Ishikawa (cell line): ENCODE measurements at regions not wholly inside any gene's neighbourhood (a gene's known extent, or its start where the extent isn't known, plus 50 kb on each side); places are given as distances from the start of the nearest gene placed in this dataset.

Experiments
- CEBPB ChIP-seq: IDR thresholded peaks from 2 replicates; pipeline ENCODE4 v1.6.1; 2012
- CREB1 ChIP-seq: IDR thresholded peaks from 2 replicates; pipeline ENCODE4 v1.6.1; 2012; ENCODE audit warnings: low read depth
- EP300 ChIP-seq: IDR thresholded peaks from 2 replicates; pipeline ENCODE4 v1.6.1; 2012; ENCODE audit warnings: borderline replicate concordance
- FOXM1 ChIP-seq: IDR thresholded peaks from 2 replicates; pipeline ENCODE4 v1.6.1; 2012; ENCODE audit warnings: low read depth, borderline replicate concordance
- MAX ChIP-seq: IDR thresholded peaks from 2 replicates; pipeline ENCODE4 v1.6.1; 2012
- RAD21 ChIP-seq: IDR thresholded peaks from 2 replicates; pipeline ENCODE4 v1.6.1; 2012; ENCODE audit warnings: low read depth
- TAF1 ChIP-seq: IDR thresholded peaks from 2 replicates; pipeline ENCODE4 v1.6.1; 2012; ENCODE audit warnings: low read depth, mild to moderate bottlenecking
- TCF12 ChIP-seq: IDR thresholded peaks from 2 replicates; pipeline ENCODE4 v1.6.1; 2012; ENCODE audit warnings: low read depth
- TEAD4 ChIP-seq: IDR thresholded peaks from 2 replicates; pipeline ENCODE4 v1.6.1; 2012
- YY1 ChIP-seq: IDR thresholded peaks from 2 replicates; pipeline ENCODE4 v1.6.1; 2012; ENCODE audit warnings: low read depth
- ZBTB7A ChIP-seq: IDR thresholded peaks from 2 replicates; pipeline ENCODE4 v1.6.1; 2012; ENCODE audit warnings: low read depth
- TF ChIP-seq, protein P1 (sequence below): IDR thresholded peaks from 2 replicates; pipeline ENCODE4 v1.6.1; 2012; ENCODE audit warnings: low read depth, mild to moderate bottlenecking

GRCh38 chr7:131628634-131629033 lies 72.2 kb upstream of the PODXL start:
- TF ChIP-seq, protein P1, sequence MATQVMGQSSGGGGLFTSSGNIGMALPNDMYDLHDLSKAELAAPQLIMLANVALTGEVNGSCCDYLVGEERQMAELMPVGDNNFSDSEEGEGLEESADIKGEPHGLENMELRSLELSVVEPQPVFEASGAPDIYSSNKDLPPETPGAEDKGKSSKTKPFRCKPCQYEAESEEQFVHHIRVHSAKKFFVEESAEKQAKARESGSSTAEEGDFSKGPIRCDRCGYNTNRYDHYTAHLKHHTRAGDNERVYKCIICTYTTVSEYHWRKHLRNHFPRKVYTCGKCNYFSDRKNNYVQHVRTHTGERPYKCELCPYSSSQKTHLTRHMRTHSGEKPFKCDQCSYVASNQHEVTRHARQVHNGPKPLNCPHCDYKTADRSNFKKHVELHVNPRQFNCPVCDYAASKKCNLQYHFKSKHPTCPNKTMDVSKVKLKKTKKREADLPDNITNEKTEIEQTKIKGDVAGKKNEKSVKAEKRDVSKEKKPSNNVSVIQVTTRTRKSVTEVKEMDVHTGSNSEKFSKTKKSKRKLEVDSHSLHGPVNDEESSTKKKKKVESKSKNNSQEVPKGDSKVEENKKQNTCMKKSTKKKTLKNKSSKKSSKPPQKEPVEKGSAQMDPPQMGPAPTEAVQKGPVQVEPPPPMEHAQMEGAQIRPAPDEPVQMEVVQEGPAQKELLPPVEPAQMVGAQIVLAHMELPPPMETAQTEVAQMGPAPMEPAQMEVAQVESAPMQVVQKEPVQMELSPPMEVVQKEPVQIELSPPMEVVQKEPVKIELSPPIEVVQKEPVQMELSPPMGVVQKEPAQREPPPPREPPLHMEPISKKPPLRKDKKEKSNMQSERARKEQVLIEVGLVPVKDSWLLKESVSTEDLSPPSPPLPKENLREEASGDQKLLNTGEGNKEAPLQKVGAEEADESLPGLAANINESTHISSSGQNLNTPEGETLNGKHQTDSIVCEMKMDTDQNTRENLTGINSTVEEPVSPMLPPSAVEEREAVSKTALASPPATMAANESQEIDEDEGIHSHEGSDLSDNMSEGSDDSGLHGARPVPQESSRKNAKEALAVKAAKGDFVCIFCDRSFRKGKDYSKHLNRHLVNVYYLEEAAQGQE: no peak
- no peak for TF ChIP-seq FOXM1
- no peak for TF ChIP-seq TEAD4
- TF ChIP-seq CEBPB: no peak
- no peak for TF ChIP-seq MAX
- no peak for TF ChIP-seq TAF1
- TF ChIP-seq RAD21: no peak
- no peak for TF ChIP-seq CREB1
- no peak for TF ChIP-seq YY1
- no peak for TF ChIP-seq TCF12
- TF ChIP-seq EP300: no peak
- no peak for TF ChIP-seq ZBTB7A
